DOHH2 (cell line): ENCODE measurements at regions not wholly inside any gene's neighbourhood (a gene's known extent, or its start where the extent isn't known, plus 50 kb on each side); places are given as distances from the start of the nearest gene placed in this dataset.

Experiments
- H3F3A ChIP-seq: fragments of 200-600 bp; sonication (generic), shearing (Covaris generic); 2 replicates; pipeline ENCODE4 v1.6.0; 2016; ENCODE audit warnings: antibody characterized with exemption, mild to moderate bottlenecking; ENCODE audit not compliant: control insufficient read depth, insufficient read depth
- H3K27ac ChIP-seq: fragments of 200-600 bp; sonication (generic); 2 replicates; pipeline ENCODE4 v1.5.1; 2014; ENCODE audit warnings: low read depth, mild to moderate bottlenecking, low read length, moderate library complexity
- H3K27me3 ChIP-seq: fragments of 200-600 bp; sonication (generic); 2 replicates; pipeline ENCODE4 v1.6.1; 2014; ENCODE audit warnings: mild to moderate bottlenecking, low read length, mixed read lengths; ENCODE audit not compliant: control insufficient read depth
- H3K36me3 ChIP-seq: fragments of 200-600 bp; sonication (generic); 2 replicates; pipeline ENCODE4 v1.6.1; 2014; ENCODE audit warnings: mild to moderate bottlenecking, low read length, moderate library complexity, mixed read lengths; ENCODE audit not compliant: control insufficient read depth
- H3K4me1 ChIP-seq: fragments of 200-600 bp; sonication (generic); 2 replicates; pipeline ENCODE4 v1.6.1; 2014; ENCODE audit warnings: mild to moderate bottlenecking, low read length, mixed read lengths; ENCODE audit not compliant: control insufficient read depth
- H3K4me2 ChIP-seq: fragments of 200-600 bp; sonication (generic); 2 replicates; pipeline ENCODE4 v1.6.0; 2014; ENCODE audit warnings: mild to moderate bottlenecking, low read length, moderate library complexity
- H3K4me3 ChIP-seq: fragments of 200-600 bp; sonication (generic); 2 replicates; pipeline ENCODE4 v1.5.1; 2014; ENCODE audit warnings: mild to moderate bottlenecking, low read length, mixed read lengths
- H3K79me2 ChIP-seq: fragments of 200-600 bp; sonication (generic); 2 replicates; pipeline ENCODE4 v1.6.1; 2014; ENCODE audit warnings: mild to moderate bottlenecking, low read length, mixed read lengths; ENCODE audit not compliant: control insufficient read depth
- H3K9me2 ChIP-seq: fragments of 200-600 bp; sonication (generic); replicated peaks from 2 replicates; pipeline ENCODE4 v1.6.1; 2014; ENCODE audit warnings: mild to moderate bottlenecking, low read length, mixed read lengths; ENCODE audit not compliant: control insufficient read depth
- H3K9me3 ChIP-seq: fragments of 200-600 bp; sonication (generic); 2 replicates; pipeline ENCODE4 v1.6.1; 2014; ENCODE audit warnings: antibody characterized with exemption, low read length, mixed read lengths; ENCODE audit not compliant: control insufficient read depth, insufficient read depth
- H4K20me1 ChIP-seq: fragments of 200-600 bp; sonication (generic); 2 replicates; pipeline ENCODE4 v1.6.0; 2014; ENCODE audit warnings: low read depth, mild to moderate bottlenecking, antibody characterized with exemption, low read length, moderate library complexity; ENCODE audit not compliant: control insufficient read depth, insufficient read depth
- EZH2phosphoT487 ChIP-seq: fragments of 200-600 bp; sonication (generic); IDR thresholded peaks from 2 replicates; pipeline ENCODE4 v1.6.1; 2017; ENCODE audit warnings: borderline replicate concordance, mild to moderate bottlenecking, antibody characterized with exemption, low read length, moderate library complexity, mixed read lengths
- TF ChIP-seq, protein P1 (sequence below): fragments of 200-600 bp; sonication (generic); IDR thresholded peaks from one replicate; pipeline ENCODE4 v1.5.1; 2014; ENCODE audit warnings: antibody characterized with exemption, mild to moderate bottlenecking, low read depth, low read length; ENCODE audit not compliant: poor library complexity, severe bottlenecking

DNA sequence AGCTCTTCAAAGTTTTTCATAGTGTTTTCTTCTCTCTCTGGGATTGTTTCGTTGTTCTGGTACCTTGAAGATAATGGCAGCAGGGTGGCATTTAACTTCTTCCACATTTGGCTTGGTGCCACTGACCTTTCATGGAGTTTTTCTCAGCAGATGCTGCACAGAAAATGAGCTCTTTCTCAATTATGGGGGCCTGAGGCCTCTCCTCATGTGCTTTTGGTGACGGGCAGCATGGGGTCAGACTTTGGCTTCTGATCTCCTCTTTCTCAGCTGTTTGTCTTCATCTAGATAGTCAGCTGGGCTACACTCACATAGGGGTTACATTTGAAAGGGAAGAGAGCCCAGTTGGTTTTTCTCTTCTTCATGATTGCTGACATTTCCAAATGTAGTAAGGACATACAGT, 76.3 kb downstream of the FAT3 start:
- H3K27ac ChIP-seq, result no peak overlapping the region
- no peak overlapping the region for H3K4me3 ChIP-seq
- H3K79me2 ChIP-seq, result no peaks in the 10 kb centered on the region
- H3F3A ChIP-seq, result no peaks in the 10 kb centered on the region
- TF ChIP-seq, protein P1, sequence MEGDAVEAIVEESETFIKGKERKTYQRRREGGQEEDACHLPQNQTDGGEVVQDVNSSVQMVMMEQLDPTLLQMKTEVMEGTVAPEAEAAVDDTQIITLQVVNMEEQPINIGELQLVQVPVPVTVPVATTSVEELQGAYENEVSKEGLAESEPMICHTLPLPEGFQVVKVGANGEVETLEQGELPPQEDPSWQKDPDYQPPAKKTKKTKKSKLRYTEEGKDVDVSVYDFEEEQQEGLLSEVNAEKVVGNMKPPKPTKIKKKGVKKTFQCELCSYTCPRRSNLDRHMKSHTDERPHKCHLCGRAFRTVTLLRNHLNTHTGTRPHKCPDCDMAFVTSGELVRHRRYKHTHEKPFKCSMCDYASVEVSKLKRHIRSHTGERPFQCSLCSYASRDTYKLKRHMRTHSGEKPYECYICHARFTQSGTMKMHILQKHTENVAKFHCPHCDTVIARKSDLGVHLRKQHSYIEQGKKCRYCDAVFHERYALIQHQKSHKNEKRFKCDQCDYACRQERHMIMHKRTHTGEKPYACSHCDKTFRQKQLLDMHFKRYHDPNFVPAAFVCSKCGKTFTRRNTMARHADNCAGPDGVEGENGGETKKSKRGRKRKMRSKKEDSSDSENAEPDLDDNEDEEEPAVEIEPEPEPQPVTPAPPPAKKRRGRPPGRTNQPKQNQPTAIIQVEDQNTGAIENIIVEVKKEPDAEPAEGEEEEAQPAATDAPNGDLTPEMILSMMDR, result no peak
- no peak for TF ChIP-seq EZH2phosphoT487
- H3K4me2 ChIP-seq, result no peak overlapping the region
- H3K36me3 ChIP-seq, result no peaks in the 10 kb centered on the region
- H3K9me2 ChIP-seq, result no peaks in the 10 kb centered on the region
- no peaks in the 10 kb centered on the region for H4K20me1 ChIP-seq
- H3K9me3 ChIP-seq, result no peaks in the 10 kb centered on the region
- H3K27me3 ChIP-seq, result no peaks in the 10 kb centered on the region
- no peaks in the 10 kb centered on the region for H3K4me1 ChIP-seq

DNA sequence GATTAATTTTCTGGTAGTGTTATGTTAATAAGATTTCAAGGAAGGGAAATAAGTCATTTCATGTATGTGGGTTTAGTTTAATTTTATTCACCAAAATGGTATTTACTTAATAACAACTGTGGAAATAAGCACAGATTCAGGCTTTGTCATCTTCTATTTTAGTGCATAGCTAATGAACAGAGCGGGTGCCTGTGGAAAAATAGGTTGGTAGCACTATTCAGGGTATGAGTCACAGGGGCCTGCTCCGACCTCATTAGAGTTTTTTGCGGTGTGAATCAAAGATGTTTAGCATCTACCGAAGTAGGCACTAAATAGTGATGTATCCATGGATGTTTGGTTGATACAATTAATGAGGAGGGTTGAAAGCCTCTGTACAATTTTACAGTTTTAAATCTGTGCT, 78.2 kb downstream of the FAT3 start:
- Histone ChIP-seq H3K27me3 (no peaks in the 10 kb centered on the region), H3K27ac (no peak overlapping the region), H3F3A (no peaks in the 10 kb centered on the region), H3K36me3 (no peaks in the 10 kb centered on the region), H3K4me3 (no peak overlapping the region), H4K20me1 (no peaks in the 10 kb centered on the region), H3K9me2 (no peaks in the 10 kb centered on the region), H3K4me1 (no peaks in the 10 kb centered on the region), H3K79me2 (no peaks in the 10 kb centered on the region), H3K4me2 (no peak overlapping the region), H3K9me3 (no peaks in the 10 kb centered on the region)
- TF ChIP-seq, protein P1, result no peak
- TF ChIP-seq EZH2phosphoT487, result no peak

DNA sequence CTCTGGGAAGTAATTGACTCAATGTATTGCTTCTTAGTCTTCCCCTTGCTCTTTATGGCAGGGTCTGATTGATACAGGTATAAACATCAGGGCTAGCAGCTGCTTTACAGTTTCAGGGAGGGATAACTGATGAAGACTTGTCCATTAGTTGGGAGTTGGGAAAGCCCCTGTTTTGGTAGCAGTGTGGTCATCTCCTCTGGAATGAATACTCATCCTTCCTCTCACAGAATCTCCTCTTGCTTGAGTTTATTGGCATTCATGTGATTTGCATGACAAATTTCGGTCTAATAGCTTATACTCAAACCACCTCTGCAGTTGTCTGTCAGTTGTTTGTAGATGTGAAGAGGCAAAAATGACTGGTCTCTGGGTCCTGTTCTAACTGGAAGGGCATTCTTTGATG, 79.7 kb downstream of the FAT3 start:
- no peak overlapping the region for H3K27ac ChIP-seq
- no peaks in the 10 kb centered on the region for H3K4me1 ChIP-seq
- H3K4me2 ChIP-seq, result no peak overlapping the region
- H3K9me2 ChIP-seq, result no peaks in the 10 kb centered on the region
- H3K27me3 ChIP-seq, result no peaks in the 10 kb centered on the region
- H3K9me3 ChIP-seq, result no peaks in the 10 kb centered on the region
- H3K4me3 ChIP-seq, result no peak overlapping the region
- no peaks in the 10 kb centered on the region for H3F3A ChIP-seq
- H3K79me2 ChIP-seq, result no peaks in the 10 kb centered on the region
- H3K36me3 ChIP-seq, result no peaks in the 10 kb centered on the region
- no peak for TF ChIP-seq EZH2phosphoT487
- TF ChIP-seq, protein P1, result no peak
- no peaks in the 10 kb centered on the region for H4K20me1 ChIP-seq

DNA sequence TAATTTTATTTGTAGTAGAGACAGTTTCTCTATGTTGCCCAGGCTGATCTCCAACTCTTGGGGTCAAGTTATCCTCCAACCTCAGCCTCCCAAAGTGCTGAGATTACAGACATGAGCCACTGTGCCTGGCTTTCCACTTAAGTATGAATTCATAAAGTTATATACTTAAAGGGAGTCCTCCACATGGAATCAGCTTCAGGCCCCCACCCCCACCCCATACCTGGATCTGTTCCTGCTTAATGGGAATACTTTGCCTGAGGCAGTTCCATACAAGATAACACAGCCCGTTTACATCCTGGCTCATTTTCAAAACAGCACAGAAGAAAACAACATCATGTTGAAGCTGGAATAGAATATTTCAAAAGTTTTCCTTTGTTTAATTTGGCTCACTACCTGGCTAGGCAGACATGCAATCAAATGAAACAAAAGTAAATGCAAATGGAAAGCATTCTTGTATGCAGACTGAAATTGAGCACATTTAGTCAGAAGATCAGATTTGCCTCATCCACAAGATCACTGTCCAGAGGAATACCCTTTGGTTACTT, 82.4 kb downstream of the FAT3 start:
- Histone ChIP-seq H3K4me1 (no peaks in the 10 kb centered on the region), H3K4me3 (no peak overlapping the region), H3F3A (no peaks in the 10 kb centered on the region), H3K27ac (no peak overlapping the region), H3K9me2 (no peaks in the 10 kb centered on the region), H3K79me2 (no peaks in the 10 kb centered on the region), H3K4me2 (no peak overlapping the region), H3K27me3 (no peaks in the 10 kb centered on the region), H3K9me3 (no peaks in the 10 kb centered on the region), H4K20me1 (no peaks in the 10 kb centered on the region), H3K36me3 (no peaks in the 10 kb centered on the region)
- TF ChIP-seq, protein P1, result no peak
- no peak for TF ChIP-seq EZH2phosphoT487
